Left lung (tissue), 4 donors: ENCODE measurements at regions not wholly inside any gene's neighbourhood (a gene's known extent, or its start where the extent isn't known, plus 50 kb on each side); places are given as distances from the start of the nearest gene placed in this dataset.
A peak's percentile ranks its signal among the peaks of the same experiment; 100 is the strongest.

Source experiments
- ATAC-seq: fragments of 200-7000 bp; cut with Tn5 transposase; one replicate; pipeline ENCODE4 v1.9.1; 2020; ENCODE audit warnings: moderate library complexity
- DNase-seq, 4 donors: peaks; one replicate each; pipeline ENCODE4 v3.0.0-alpha.2; 2013 to 2020
- H3K27ac ChIP-seq, 2 donors: fragments of 200-600 bp; sonication (generic) in 1 of 2; one replicate each; pipeline versions ENCODE4 v1.5.0 to v1.8.0; 2020 to 2021
- H3K27me3 ChIP-seq, 2 donors: fragments of 200-600 bp; sonication (generic) in 1 of 2; one replicate each; pipeline versions ENCODE4 v1.5.0 to v1.8.0; 2020 to 2021
- H3K36me3 ChIP-seq, 2 donors: fragments of 200-600 bp; sonication (generic) in 1 of 2; one replicate each; pipeline versions ENCODE4 v1.5.0 to v1.8.0; 2020 to 2021
- H3K4me1 ChIP-seq, 2 donors: fragments of 200-600 bp; one replicate each; pipeline ENCODE4 v1.8.0; 2021
- H3K4me3 ChIP-seq, 2 donors: fragments of 200-600 bp; sonication (generic) in 1 of 2; one replicate each; pipeline versions ENCODE4 v1.5.0 to v1.8.0; 2020 to 2021; ENCODE audit warnings: mild to moderate bottlenecking in 1 of 2
- H3K9me3 ChIP-seq, 2 donors: fragments of 200-600 bp; sonication (generic) in 1 of 2; one replicate each; pipeline versions ENCODE4 v1.5.0 to v1.8.0; 2020 to 2021
- intact Hi-C, 2 donors: fragments of 100-400 bp; cut with DNase I; formaldehyde crosslinking; loops; one replicate each; pipeline versions ENCODE4 v1.11.2 to v1.14.2; 2022
- TF ChIP-seq, protein P1 (sequence below), 2 donors: fragments of 200-600 bp; sonication (generic) in 1 of 2; IDR thresholded peaks; one replicate each; pipeline versions ENCODE4 v1.5.0 to v1.8.0; 2021; ENCODE audit warnings: antibody characterized with exemption in 2 of 2
- donor health status: DM: no; HTN: yes; CAD: no.
- donor health status: DM: no; HTN: no; CAD: no.

GRCh38 chrX:13472975-13473374 lies 96.4 kb upstream of the EGFL6 start:
- DNase-seq = no peak
- TF ChIP-seq, protein P1, sequence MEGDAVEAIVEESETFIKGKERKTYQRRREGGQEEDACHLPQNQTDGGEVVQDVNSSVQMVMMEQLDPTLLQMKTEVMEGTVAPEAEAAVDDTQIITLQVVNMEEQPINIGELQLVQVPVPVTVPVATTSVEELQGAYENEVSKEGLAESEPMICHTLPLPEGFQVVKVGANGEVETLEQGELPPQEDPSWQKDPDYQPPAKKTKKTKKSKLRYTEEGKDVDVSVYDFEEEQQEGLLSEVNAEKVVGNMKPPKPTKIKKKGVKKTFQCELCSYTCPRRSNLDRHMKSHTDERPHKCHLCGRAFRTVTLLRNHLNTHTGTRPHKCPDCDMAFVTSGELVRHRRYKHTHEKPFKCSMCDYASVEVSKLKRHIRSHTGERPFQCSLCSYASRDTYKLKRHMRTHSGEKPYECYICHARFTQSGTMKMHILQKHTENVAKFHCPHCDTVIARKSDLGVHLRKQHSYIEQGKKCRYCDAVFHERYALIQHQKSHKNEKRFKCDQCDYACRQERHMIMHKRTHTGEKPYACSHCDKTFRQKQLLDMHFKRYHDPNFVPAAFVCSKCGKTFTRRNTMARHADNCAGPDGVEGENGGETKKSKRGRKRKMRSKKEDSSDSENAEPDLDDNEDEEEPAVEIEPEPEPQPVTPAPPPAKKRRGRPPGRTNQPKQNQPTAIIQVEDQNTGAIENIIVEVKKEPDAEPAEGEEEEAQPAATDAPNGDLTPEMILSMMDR (IDR thresholded peaks at IDR 0.05) = no peak
- H3K27me3 ChIP-seq = no peaks in the 10 kb centered on the region
- peak overlapping the region in 1 of 2 donors; percentile 48 for H3K27ac ChIP-seq
- H3K4me1 ChIP-seq = no peaks in the 10 kb centered on the region
- intact Hi-C loops = no loop called here
- no peak for ATAC-seq
- H3K36me3 ChIP-seq = no peaks in the 10 kb centered on the region
- H3K9me3 ChIP-seq = no peaks in the 10 kb centered on the region
- H3K4me3 ChIP-seq = no peak overlapping the region

DNA sequence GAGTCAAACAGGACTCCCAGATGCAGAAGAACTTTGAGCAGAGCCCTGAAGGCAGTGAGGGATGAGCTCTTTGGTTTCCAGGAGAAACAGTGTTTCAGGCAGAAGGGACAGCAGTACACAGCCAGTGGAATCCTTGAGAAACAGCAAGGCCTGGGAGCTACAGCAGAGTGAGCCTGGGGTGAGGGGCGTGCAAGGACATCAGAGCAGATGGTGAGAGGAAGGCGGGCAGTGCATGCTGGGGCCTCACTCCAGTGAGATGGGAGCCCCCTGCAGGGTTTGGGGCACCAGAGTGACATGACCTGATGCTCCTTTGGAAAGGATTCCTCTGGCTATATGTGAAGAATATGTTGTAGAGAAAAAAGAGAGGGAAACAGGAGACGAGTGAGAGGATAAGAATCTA lies 98.1 kb upstream of the EGFL6 start:
- no peak overlapping the region for H3K27ac ChIP-seq
- H3K9me3 ChIP-seq = no peaks in the 10 kb centered on the region
- H3K4me3 ChIP-seq = no peak overlapping the region
- intact Hi-C loops = no loop called here
- DNase-seq (no peak), ATAC-seq (no peak)
- TF ChIP-seq, protein P1 (IDR thresholded peaks at IDR 0.05) = no peak
- no peaks in the 10 kb centered on the region for H3K27me3 ChIP-seq
- H3K36me3 ChIP-seq = no peaks in the 10 kb centered on the region
- H3K4me1 ChIP-seq = no peaks in the 10 kb centered on the region

DNA sequence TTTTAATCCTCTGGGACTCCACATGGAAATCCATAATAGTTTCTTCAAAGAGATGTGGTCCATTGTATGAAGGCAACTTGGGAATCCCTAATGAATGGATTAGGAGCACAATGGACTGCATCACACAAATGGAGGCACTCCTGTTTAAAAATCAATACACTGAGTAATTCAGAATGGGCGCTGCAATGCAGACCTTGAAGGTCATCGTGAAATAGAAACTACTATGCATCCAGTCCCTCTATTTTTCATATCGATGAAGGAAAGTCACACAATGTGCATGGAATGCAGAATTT lies 98.8 kb upstream of the EGFL6 start:
- no peaks in the 10 kb centered on the region for H3K4me1 ChIP-seq
- no peak overlapping the region for H3K27ac ChIP-seq
- no peaks in the 10 kb centered on the region for H3K27me3 ChIP-seq
- DNase-seq = no peak
- ATAC-seq = no peak
- no peaks in the 10 kb centered on the region for H3K9me3 ChIP-seq
- no peak overlapping the region for H3K4me3 ChIP-seq
- TF ChIP-seq, protein P1 (IDR thresholded peaks at IDR 0.05) = no peak
- no peaks in the 10 kb centered on the region for H3K36me3 ChIP-seq
- intact Hi-C loops = no loop called here

DNA sequence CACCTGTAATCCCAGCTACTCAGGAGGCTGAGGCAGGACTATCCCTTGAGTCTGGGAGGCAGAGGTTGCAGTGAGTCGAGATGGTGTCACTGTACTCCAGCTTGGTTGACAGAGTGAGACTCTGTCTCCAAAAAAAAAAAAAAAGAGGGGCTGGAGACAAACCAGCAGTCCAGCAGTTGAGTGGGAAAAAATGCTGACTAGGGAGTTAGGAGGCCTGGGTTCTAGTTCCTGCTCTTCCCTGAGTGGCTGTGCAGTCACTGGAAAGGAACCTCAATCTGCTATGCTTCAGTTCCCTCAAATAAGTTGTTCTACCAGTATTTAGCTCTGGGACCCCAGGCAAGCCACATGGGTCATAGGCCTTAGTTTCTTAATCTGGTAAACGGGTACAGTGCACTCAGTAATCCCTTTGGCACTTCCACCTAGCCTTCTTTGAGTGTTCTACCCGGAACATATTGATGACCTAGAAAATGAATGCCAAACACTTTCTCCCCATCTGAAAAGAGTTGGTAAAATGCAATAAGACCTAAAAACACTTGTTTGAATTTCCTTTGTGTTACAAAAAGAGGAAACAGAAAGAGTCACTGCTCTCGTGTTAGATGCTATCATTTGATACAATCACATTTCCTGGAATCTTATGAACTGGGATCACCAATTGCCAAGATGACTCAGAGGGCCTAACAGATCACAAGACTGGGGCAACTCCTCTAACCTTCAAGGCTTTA lies 99.3 kb upstream of the EGFL6 start:
- TF ChIP-seq, protein P1 (IDR thresholded peaks at IDR 0.05) = no peak
- Histone ChIP-seq H3K27ac (no peak overlapping the region), H3K27me3 (no peaks in the 10 kb centered on the region), H3K9me3 (no peaks in the 10 kb centered on the region), H3K4me3 (no peak overlapping the region), H3K36me3 (no peaks in the 10 kb centered on the region), H3K4me1 (no peaks in the 10 kb centered on the region)
- intact Hi-C loops = no loop called here
- DNase-seq (no peak), ATAC-seq (no peak)

DNA sequence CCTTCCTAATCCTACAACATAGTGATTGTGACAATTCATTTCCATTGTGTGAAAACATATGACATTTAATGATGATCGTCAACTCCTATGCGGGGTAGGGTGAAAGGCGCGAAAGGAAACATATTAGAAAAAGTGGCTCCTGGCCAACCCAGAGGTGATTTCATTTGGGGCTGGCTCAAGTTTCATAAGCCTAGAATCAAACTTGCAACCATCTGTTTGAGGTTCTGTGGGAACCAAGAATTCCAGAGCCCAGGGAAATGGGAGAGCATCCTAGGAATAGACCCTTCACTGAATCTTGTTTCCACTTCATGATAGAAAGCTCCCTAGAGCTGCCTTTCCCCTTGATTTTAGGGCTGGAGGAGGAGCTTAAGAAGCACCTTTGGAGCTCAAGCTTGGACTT lies 101.3 kb upstream of the EGFL6 start:
- DNase-seq (no peak), ATAC-seq (no peak)
- intact Hi-C loops = no loop called here
- TF ChIP-seq, protein P1 (IDR thresholded peaks at IDR 0.05) = no peak
- H3K9me3 ChIP-seq = no peaks in the 10 kb centered on the region
- no peak overlapping the region for H3K4me3 ChIP-seq
- no peaks in the 10 kb centered on the region for H3K27me3 ChIP-seq
- no peaks in the 10 kb centered on the region for H3K4me1 ChIP-seq
- H3K36me3 ChIP-seq = no peaks in the 10 kb centered on the region
- no peak overlapping the region for H3K27ac ChIP-seq
